Natural killer cell (primary cell): ENCODE measurements at regions not wholly inside any gene's neighbourhood (a gene's known extent, or its start where the extent isn't known, plus 50 kb on each side); places are given as distances from the start of the nearest gene placed in this dataset.

Source experiments
- ATAC-seq, 3 donors: fragments of 150-1000 bp in 2 of 3; fragments of 200-7000 bp in 1 of 3; cut with Tn5 transposase; 1 replicate in 1 of 3; 2 replicates in 2 of 3; pipeline ENCODE4 v1.10.0; 2021; ENCODE audit warnings: mild to moderate bottlenecking in 2 of 3, moderate library complexity in 2 of 3
- DNase-seq, 2 donors: peaks; one replicate each; pipeline versions ENCODE4 v3.0.0 to v3.0.0-alpha.2; 2013 to 2021; ENCODE audit warnings: mixed read lengths in 1 of 2
- H3K27ac ChIP-seq: one replicate; pipeline ENCODE4 v1.5.1; 2013; ENCODE audit warnings: mild to moderate bottlenecking, low read length
- H3K27me3 ChIP-seq: one replicate; pipeline ENCODE4 v1.6.1; 2013; ENCODE audit warnings: low read length; ENCODE audit not compliant: control insufficient read depth, insufficient read depth
- H3K36me3 ChIP-seq: one replicate; pipeline ENCODE4 v1.6.1; 2013; ENCODE audit warnings: low read length; ENCODE audit not compliant: control insufficient read depth, insufficient read depth
- H3K4me1 ChIP-seq: one replicate; pipeline ENCODE4 v1.6.1; 2013; ENCODE audit warnings: low read length; ENCODE audit not compliant: control insufficient read depth, insufficient read depth
- H3K4me3 ChIP-seq: one replicate; pipeline ENCODE4 v1.5.1; 2013; ENCODE audit warnings: low read length
- H3K9me3 ChIP-seq: one replicate; pipeline ENCODE4 v1.6.1; 2013; ENCODE audit warnings: low read length; ENCODE audit not compliant: control insufficient read depth, insufficient read depth
- H3K27ac Mint-ChIP-seq, 2 donors: one replicate each; pipeline ENCODE4 v1.8.0; 2022; ENCODE audit warnings: mild to moderate bottlenecking in 2 of 2, mixed read lengths in 2 of 2, moderate library complexity in 1 of 2
- H3K27me3 Mint-ChIP-seq, 2 donors: one replicate each; pipeline ENCODE4 v1.8.0; 2022; ENCODE audit warnings: low read depth in 2 of 2, mixed read lengths in 2 of 2
- H3K36me3 Mint-ChIP-seq: one replicate; pipeline ENCODE4 v1.8.0; 2022; ENCODE audit warnings: mixed read lengths
- H3K4me1 Mint-ChIP-seq, 2 donors: one replicate each; pipeline ENCODE4 v1.8.0; 2022; ENCODE audit warnings: mixed read lengths in 2 of 2
- H3K4me3 Mint-ChIP-seq: one replicate; pipeline ENCODE4 v1.8.0; 2022; ENCODE audit warnings: mild to moderate bottlenecking, moderate library complexity, mixed read lengths
- H3K9me3 Mint-ChIP-seq, 2 donors: one replicate each; pipeline ENCODE4 v1.8.0; 2022; ENCODE audit warnings: mixed read lengths in 2 of 2
- WGBS: methylation state at CpG from one replicate; pipeline ENCODE4 v1.1.7; 2013; ENCODE audit warnings: missing lambda C conversion rate; ENCODE audit not compliant: insufficient coverage; 5-methylcytosine and 5-hydroxymethylcytosine counted together
- intact Hi-C: fragments of 100-400 bp; cut with micrococcal nuclease; formaldehyde crosslinking; loops from one replicate; pipeline ENCODE4 v1.14.2; 2022
- TF ChIP-seq, protein P1 (sequence below): fragments of 200-600 bp; IDR thresholded peaks from one replicate; pipeline ENCODE4 v1.8.0; 2022; ENCODE audit warnings: antibody characterized with exemption

DNA sequence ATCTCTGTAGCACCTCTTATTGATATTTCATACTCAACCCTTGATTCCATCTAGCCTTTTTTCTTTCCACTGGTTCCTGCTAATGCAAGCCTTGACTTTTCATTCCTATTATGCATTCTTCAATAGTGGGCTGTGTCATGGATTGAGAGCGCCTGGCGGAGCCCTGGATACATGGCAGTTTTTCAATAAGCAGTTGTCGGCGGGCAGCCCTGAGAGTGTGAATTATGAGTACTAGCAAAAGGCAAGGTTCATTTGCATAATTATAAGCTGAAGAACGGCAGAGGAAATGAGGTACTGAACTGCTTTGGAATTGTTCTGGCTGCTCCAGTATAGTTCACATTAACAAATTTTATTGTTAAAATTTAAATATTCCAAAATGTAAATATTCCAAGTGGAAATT lies 339.7 kb upstream of the VCX start:
- 92% methylated on average over 4 of the region's 5 CpGs for WGBS
- H3K36me3 ChIP-seq: no peaks in the 10 kb centered on the region
- H3K27me3 ChIP-seq: no peaks in the 10 kb centered on the region
- peaks cover 12 to 16% of the 10 kb centered on the region in 2 donors for H3K9me3 Mint-ChIP-seq
- H3K4me3 ChIP-seq: no peak overlapping the region
- TF ChIP-seq, protein P1, sequence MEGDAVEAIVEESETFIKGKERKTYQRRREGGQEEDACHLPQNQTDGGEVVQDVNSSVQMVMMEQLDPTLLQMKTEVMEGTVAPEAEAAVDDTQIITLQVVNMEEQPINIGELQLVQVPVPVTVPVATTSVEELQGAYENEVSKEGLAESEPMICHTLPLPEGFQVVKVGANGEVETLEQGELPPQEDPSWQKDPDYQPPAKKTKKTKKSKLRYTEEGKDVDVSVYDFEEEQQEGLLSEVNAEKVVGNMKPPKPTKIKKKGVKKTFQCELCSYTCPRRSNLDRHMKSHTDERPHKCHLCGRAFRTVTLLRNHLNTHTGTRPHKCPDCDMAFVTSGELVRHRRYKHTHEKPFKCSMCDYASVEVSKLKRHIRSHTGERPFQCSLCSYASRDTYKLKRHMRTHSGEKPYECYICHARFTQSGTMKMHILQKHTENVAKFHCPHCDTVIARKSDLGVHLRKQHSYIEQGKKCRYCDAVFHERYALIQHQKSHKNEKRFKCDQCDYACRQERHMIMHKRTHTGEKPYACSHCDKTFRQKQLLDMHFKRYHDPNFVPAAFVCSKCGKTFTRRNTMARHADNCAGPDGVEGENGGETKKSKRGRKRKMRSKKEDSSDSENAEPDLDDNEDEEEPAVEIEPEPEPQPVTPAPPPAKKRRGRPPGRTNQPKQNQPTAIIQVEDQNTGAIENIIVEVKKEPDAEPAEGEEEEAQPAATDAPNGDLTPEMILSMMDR: no peak
- no peak overlapping the region for H3K27ac ChIP-seq
- no peaks in the 10 kb centered on the region for H3K9me3 ChIP-seq
- DNase-seq (no peak), ATAC-seq (no peak)
- no peaks in the 10 kb centered on the region for H3K4me1 Mint-ChIP-seq
- H3K4me3 Mint-ChIP-seq: no peak overlapping the region
- no peaks in the 10 kb centered on the region for H3K36me3 Mint-ChIP-seq
- no peaks in the 10 kb centered on the region for H3K27me3 Mint-ChIP-seq
- H3K27ac Mint-ChIP-seq: no peak overlapping the region
- H3K4me1 ChIP-seq: no peaks in the 10 kb centered on the region
- intact Hi-C loops: no loop called here

DNA sequence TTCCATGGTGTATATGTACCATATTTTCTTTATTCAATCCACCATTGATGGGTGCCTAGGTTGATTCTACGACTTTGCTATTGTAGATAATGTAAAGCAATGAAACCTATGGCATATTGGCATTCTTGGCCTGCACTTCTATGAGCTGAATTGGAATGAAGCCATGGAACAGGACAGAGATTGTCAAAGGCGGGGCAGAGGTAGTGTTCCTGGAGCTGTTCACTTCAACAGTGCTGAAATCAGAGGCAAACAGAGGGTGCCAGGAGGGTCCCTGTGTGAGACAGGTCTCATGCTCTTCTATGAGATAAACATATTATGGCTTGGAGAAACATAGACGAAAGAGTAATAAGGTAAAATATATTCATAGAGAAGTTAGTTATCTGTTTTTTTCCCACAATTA lies 342.6 kb upstream of the VCX start:
- ATAC-seq: no peak
- intact Hi-C loops: no loop called here
- TF ChIP-seq, protein P1: no peak
- no peak overlapping the region for H3K27ac Mint-ChIP-seq
- H3K36me3 ChIP-seq: no peaks in the 10 kb centered on the region
- no peaks in the 10 kb centered on the region for H3K36me3 Mint-ChIP-seq
- H3K27me3 ChIP-seq: no peaks in the 10 kb centered on the region
- no peak overlapping the region for H3K4me3 Mint-ChIP-seq
- H3K4me3 ChIP-seq: no peak overlapping the region
- no peaks in the 10 kb centered on the region for H3K4me1 ChIP-seq
- WGBS: 69% methylated on average over 1 of the region's 3 CpGs
- H3K9me3 Mint-ChIP-seq: peaks cover 9 to 15% of the 10 kb centered on the region in 2 donors
- DNase-seq: no peak
- no peaks in the 10 kb centered on the region for H3K4me1 Mint-ChIP-seq
- H3K27ac ChIP-seq: no peak overlapping the region
- no peaks in the 10 kb centered on the region for H3K9me3 ChIP-seq
- no peaks in the 10 kb centered on the region for H3K27me3 Mint-ChIP-seq

DNA sequence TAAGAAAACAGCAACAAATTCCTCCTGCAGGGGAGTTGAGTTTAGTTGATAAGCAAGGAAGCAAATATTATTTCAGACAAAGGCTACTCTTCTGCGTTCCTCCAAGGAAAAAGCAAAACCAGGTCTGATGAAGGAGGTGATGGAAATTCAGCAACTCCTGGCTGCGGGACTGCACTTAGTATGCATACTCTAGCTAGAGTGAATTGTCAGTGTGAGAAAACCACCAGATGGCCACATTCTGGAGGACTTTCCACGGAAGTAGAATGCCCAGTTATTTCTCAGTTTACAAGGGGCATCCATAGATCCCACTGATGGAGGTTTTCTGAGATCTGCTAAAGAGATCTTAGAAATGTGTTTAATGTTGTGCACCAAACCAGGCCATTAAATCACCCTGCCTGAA lies 338.6 kb upstream of the PUDP start:
- Mint-ChIP-seq H3K27ac (no peak overlapping the region), H3K9me3 (peaks cover 3 to 9% of the 10 kb centered on the region in 2 donors), H3K4me1 (no peaks in the 10 kb centered on the region), H3K4me3 (no peak overlapping the region), H3K36me3 (no peaks in the 10 kb centered on the region), H3K27me3 (no peaks in the 10 kb centered on the region)
- Histone ChIP-seq H3K4me1 (no peaks in the 10 kb centered on the region), H3K27me3 (no peaks in the 10 kb centered on the region), H3K27ac (no peak overlapping the region), H3K36me3 (no peaks in the 10 kb centered on the region), H3K9me3 (no peaks in the 10 kb centered on the region), H3K4me3 (no peak overlapping the region)
- WGBS: 71% methylated on average over 3 of the region's 3 CpGs
- DNase-seq (no peak), ATAC-seq (no peak)
- intact Hi-C loops: no loop called here
- TF ChIP-seq, protein P1: no peak

GRCh38 chrX:7485061-7485460 lies 337.1 kb upstream of the PUDP start:
- no peak for DNase-seq
- intact Hi-C loops: no loop called here

More at GRCh38 chrX:7485061-7485460, 337.1 kb upstream of the PUDP start:
- WGBS: 86% methylated on average over 1 of the region's 1 CpG
- no peaks in the 10 kb centered on the region for H3K9me3 ChIP-seq
- Mint-ChIP-seq H3K4me1 (no peaks in the 10 kb centered on the region), H3K9me3 (peaks cover 3 to 6% of the 10 kb centered on the region in 2 donors), H3K27me3 (no peaks in the 10 kb centered on the region), H3K4me3 (no peak overlapping the region), H3K27ac (no peak overlapping the region), H3K36me3 (no peaks in the 10 kb centered on the region)
- no peak for ATAC-seq
- no peaks in the 10 kb centered on the region for H3K4me1 ChIP-seq
- TF ChIP-seq, protein P1: no peak
- no peak overlapping the region for H3K4me3 ChIP-seq
- H3K36me3 ChIP-seq: no peaks in the 10 kb centered on the region
- no peak overlapping the region for H3K27ac ChIP-seq
- no peaks in the 10 kb centered on the region for H3K27me3 ChIP-seq
